D721Med (cell line): ENCODE measurements at regions not wholly inside any gene's neighbourhood (a gene's known extent, or its start where the extent isn't known, plus 50 kb on each side); places are given as distances from the start of the nearest gene placed in this dataset.

Experiments
- DNase-seq: peaks from one replicate; pipeline ENCODE4 v3.0.0; 2011; ENCODE audit warnings: low spot score; ENCODE audit not compliant: insufficient read length
- FAIRE-seq: peaks from 2 replicates; lab custom pipeline; 2011; peaks lifted over from hg19 to GRCh38; lab: Jason Lieb, UNC
- CTCF ChIP-seq: IDR thresholded peaks from 2 replicates; pipeline ENCODE4 v1.5.1; 2012; ENCODE audit warnings: mild to moderate bottlenecking, control low read depth; ENCODE audit not compliant: insufficient read depth; ENCODE audit errors: missing control alignments

- TF ChIP-seq CTCF, result no peak
- no peak for DNase-seq
- FAIRE-seq, result no peak
These were observed 1269.6 kb upstream of the CITED2 start for GRCh38 chr6:140644017-140644416.

- no peak for FAIRE-seq
These were observed 1267.0 kb upstream of the CITED2 start for GRCh38 chr6:140641412-140641811.

GRCh38 chr6:140636908-140637402 lies 1262.5 kb upstream of the CITED2 start:
- no peak for TF ChIP-seq CTCF
- FAIRE-seq (no peak), DNase-seq (no peak)

More at GRCh38 chr6:140641412-140641811, 1267.0 kb upstream of the CITED2 start:
- no peak for DNase-seq
- TF ChIP-seq CTCF, result no peak

- TF ChIP-seq CTCF, result no peak
- DNase-seq, result no peak
- FAIRE-seq, result peak; percentile 6
These were observed 1261.9 kb upstream of the CITED2 start for GRCh38 chr6:140636271-140636907.

- FAIRE-seq (no peak), DNase-seq (no peak)
- TF ChIP-seq CTCF, result no peak
These were observed 1252.6 kb upstream of the CITED2 start for GRCh38 chr6:140627002-140627401.

GRCh38 chr6:140623498-140623897 lies 1249.0 kb upstream of the CITED2 start:
- no peak for TF ChIP-seq CTCF
- FAIRE-seq (no peak), DNase-seq (no peak)

GRCh38 chr6:140620496-140620895 lies 1246.0 kb upstream of the CITED2 start:
- DNase-seq (no peak), FAIRE-seq (no peak)
- TF ChIP-seq CTCF, result no peak
